ENCODE measurements at regions not wholly inside any gene's neighbourhood (a gene's known extent, or its start where the extent isn't known, plus 50 kb on each side); places are given as distances from the start of the nearest gene placed in this dataset.

GRCh38 chrX:22343192-22343591 is 70.5 kb downstream of the CBLL2 start:
- H3K4me2 ChIP-seq (ENCODE audit: control insufficient read depth, insufficient read depth), result no peak overlapping the region
- ATAC-seq (no peak), FAIRE-seq (no peak), DNase-seq (ENCODE audit: low read depth, low spot score) (no peak)
- no peak overlapping the region for H3K9ac ChIP-seq (ENCODE audit: control insufficient read depth, insufficient read depth, low read length)
- no TSS peak for BruUV-seq (replicated peaks)
- H3K4me1 ChIP-seq (ENCODE audit: control insufficient read depth, insufficient read depth, low read length), result no peaks in the 10 kb centered on the region
- no peaks in the 10 kb centered on the region for H3K79me2 ChIP-seq (ENCODE audit: control insufficient read depth, insufficient read depth, low read length)
- H3K27ac ChIP-seq (ENCODE audit: control insufficient read depth, insufficient read depth), result no peak overlapping the region
- no peak overlapping the region for H2AFZ ChIP-seq (ENCODE audit: control insufficient read depth, low read depth, low read length)
- SMC1A ChIA-PET (ENCODE audit: uncharacterized antibody, unreplicated experiment), result no interaction called here
- WGBS (ENCODE audit: insufficient coverage, insufficient replicate concordance, low lambda C conversion rate, missing lambda C conversion rate), result 64% methylated on average over 7 of the region's 8 CpGs
- no peaks in the 10 kb centered on the region for H3K27me3 ChIP-seq (replicated peaks in 1 of 2; ENCODE audit: control insufficient read depth in 2 of 2, insufficient read depth in 2 of 2, low read length in 1 of 2)
- no peaks in the 10 kb centered on the region for H3K9me3 ChIP-seq (replicated peaks; ENCODE audit: control insufficient read depth, insufficient read depth, low read length)
- no peaks in the 10 kb centered on the region for H4K20me1 ChIP-seq (ENCODE audit: control insufficient read depth, insufficient read depth)
- CTCF ChIA-PET, result interaction anchor here (0.5 to 1.5 kb wide), 3 partner anchors 42 to 358 kb away, joined by 3 read pairs; no protein-coding TSS in a partner anchor
- no peak for TF ChIP-seq SKIL (IDR thresholded peaks at IDR 0.05; ENCODE audit: low read depth, poor library complexity, severe bottlenecking)
- TF ChIP-seq SMAD5 (IDR thresholded peaks at IDR 0.05; ENCODE audit: low read depth), result no peak
- TF ChIP-seq ATF7 (IDR thresholded peaks at IDR 0.05; ENCODE audit: low read depth), result no peak
- TF ChIP-seq TCF7 (IDR thresholded peaks at IDR 0.05; ENCODE audit: borderline replicate concordance), result no peak
- TF ChIP-seq MXI1 (IDR thresholded peaks at IDR 0.05; ENCODE audit: low read depth, low read length), result no peak
- no peak for TF ChIP-seq ATF2 (IDR thresholded peaks at IDR 0.05; ENCODE audit: low read length)
- TF ChIP-seq USF1 (IDR thresholded peaks at IDR 0.05; ENCODE audit: borderline replicate concordance, extremely low read length, insufficient read depth, low read depth, low read length), result no peak
- TF ChIP-seq ZNF274 (IDR thresholded peaks at IDR 0.05; ENCODE audit: insufficient read depth, insufficient read length), result no peak
- TF ChIP-seq ESRRA (IDR thresholded peaks at IDR 0.05; ENCODE audit: low read length), result no peak
- TF ChIP-seq SPI1 (IDR thresholded peaks at IDR 0.05; ENCODE audit: borderline replicate concordance, insufficient read depth, low read depth, low read length), result no peak
- TF ChIP-seq FOXM1 (IDR thresholded peaks at IDR 0.05; ENCODE audit: low read depth, low read length), result no peak
- intact Hi-C loops (cut with micrococcal nuclease; ENCODE audit: unreplicated experiment), result no loop called here
- RAD21 ChIA-PET (ENCODE audit: unreplicated experiment), result no interaction called here
- in situ Hi-C loops (cut with MboI), result no loop called here
- H3K4me3 ChIP-seq, result no peak overlapping the region
- POLR2A ChIA-PET, result no interaction called here
- no peaks in the 10 kb centered on the region for H3K36me3 ChIP-seq (ENCODE audit: control insufficient read depth in 2 of 2, insufficient read depth in 2 of 2, low read length in 1 of 2)
